ENCODE measurements at regions not wholly inside any gene's neighbourhood (a gene's known extent, or its start where the extent isn't known, plus 50 kb on each side); places are given as distances from the start of the nearest gene placed in this dataset.
"Not testable (repeated sequence)": the region's sequence is repeated elsewhere in the genome, so short reads cannot be mapped to it uniquely, and the experiment has no call there.

GRCh38 chr2:242089213-242089549 lies 219.7 kb downstream of the RTP5 start:
- TF ChIP-seq, protein P1, sequence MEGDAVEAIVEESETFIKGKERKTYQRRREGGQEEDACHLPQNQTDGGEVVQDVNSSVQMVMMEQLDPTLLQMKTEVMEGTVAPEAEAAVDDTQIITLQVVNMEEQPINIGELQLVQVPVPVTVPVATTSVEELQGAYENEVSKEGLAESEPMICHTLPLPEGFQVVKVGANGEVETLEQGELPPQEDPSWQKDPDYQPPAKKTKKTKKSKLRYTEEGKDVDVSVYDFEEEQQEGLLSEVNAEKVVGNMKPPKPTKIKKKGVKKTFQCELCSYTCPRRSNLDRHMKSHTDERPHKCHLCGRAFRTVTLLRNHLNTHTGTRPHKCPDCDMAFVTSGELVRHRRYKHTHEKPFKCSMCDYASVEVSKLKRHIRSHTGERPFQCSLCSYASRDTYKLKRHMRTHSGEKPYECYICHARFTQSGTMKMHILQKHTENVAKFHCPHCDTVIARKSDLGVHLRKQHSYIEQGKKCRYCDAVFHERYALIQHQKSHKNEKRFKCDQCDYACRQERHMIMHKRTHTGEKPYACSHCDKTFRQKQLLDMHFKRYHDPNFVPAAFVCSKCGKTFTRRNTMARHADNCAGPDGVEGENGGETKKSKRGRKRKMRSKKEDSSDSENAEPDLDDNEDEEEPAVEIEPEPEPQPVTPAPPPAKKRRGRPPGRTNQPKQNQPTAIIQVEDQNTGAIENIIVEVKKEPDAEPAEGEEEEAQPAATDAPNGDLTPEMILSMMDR (IDR thresholded peaks at IDR 0.05; ENCODE audit: low read depth, low read length), result not testable (repeated sequence)
- TF ChIP-seq POLR2A (IDR thresholded peaks at IDR 0.05; ENCODE audit: extremely low read depth, insufficient read length); MYC (IDR thresholded peaks at IDR 0.05; ENCODE audit: low read depth, low read length): not testable (repeated sequence)
- TF ChIP-seq, protein P2, sequence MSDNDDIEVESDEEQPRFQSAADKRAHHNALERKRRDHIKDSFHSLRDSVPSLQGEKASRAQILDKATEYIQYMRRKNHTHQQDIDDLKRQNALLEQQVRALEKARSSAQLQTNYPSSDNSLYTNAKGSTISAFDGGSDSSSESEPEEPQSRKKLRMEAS (IDR thresholded peaks at IDR 0.05; ENCODE audit: low read depth, low read length), result not testable (repeated sequence)
